Osteoblast (primary cell): ENCODE measurements at regions not wholly inside any gene's neighbourhood (a gene's known extent, or its start where the extent isn't known, plus 50 kb on each side); places are given as distances from the start of the nearest gene placed in this dataset.

ENCODE experiments used
- DNase-seq: peaks from one replicate; pipeline ENCODE4 v3.0.0; 2011; ENCODE audit warnings: low spot score, mixed read lengths; ENCODE audit not compliant: insufficient read length; ENCODE audit errors: missing footprints
- H2AFZ ChIP-seq: 2 replicates; pipeline ENCODE4 v1.6.0; 2011; ENCODE audit warnings: mild to moderate bottlenecking, low read length
- H3K27ac ChIP-seq: 2 replicates; pipeline ENCODE4 v1.5.1; 2011; ENCODE audit warnings: mild to moderate bottlenecking, low read depth, low read length, moderate library complexity
- H3K27me3 ChIP-seq: 2 replicates; pipeline ENCODE4 v1.6.0; 2012; ENCODE audit warnings: mild to moderate bottlenecking, control low read depth, inconsistent platforms, low read length, moderate library complexity; ENCODE audit not compliant: insufficient read depth
- H3K36me3 ChIP-seq: 2 replicates; pipeline ENCODE4 v1.5.1; 2011; ENCODE audit warnings: mild to moderate bottlenecking, low read length, control low read depth, moderate library complexity; ENCODE audit not compliant: insufficient read depth
- H3K4me1 ChIP-seq: 2 replicates; pipeline ENCODE4 v1.5.1; 2011; ENCODE audit warnings: mild to moderate bottlenecking, low read length, control low read depth, moderate library complexity; ENCODE audit not compliant: insufficient read depth
- H3K4me2 ChIP-seq: 2 replicates; pipeline ENCODE4 v1.6.0; 2011; ENCODE audit warnings: mild to moderate bottlenecking, low read length; ENCODE audit not compliant: insufficient read depth
- H3K4me3 ChIP-seq: fragments of 200-600 bp; sonication (generic); 3 replicates; pipeline ENCODE4 v1.5.1; 2012; ENCODE audit warnings: mild to moderate bottlenecking, low read length, inconsistent platforms; ENCODE audit not compliant: insufficient read depth
- H3K79me2 ChIP-seq: 2 replicates; pipeline ENCODE4 v1.6.0; 2012; ENCODE audit warnings: mild to moderate bottlenecking, low read length, control low read depth, inconsistent platforms; ENCODE audit not compliant: insufficient read depth
- H3K9me3 ChIP-seq: 2 replicates; pipeline ENCODE4 v1.5.1; 2011; ENCODE audit warnings: low read depth, low read length, control low read depth
- H4K20me1 ChIP-seq: 2 replicates; pipeline ENCODE4 v1.6.0; 2012; ENCODE audit warnings: mild to moderate bottlenecking, low read length, control low read depth; ENCODE audit not compliant: insufficient read depth
- CTCF ChIP-seq: IDR thresholded peaks from 2 replicates; pipeline ENCODE4 v1.5.1; 2011; ENCODE audit warnings: mild to moderate bottlenecking, low read depth, low read length, moderate library complexity; ENCODE audit errors: extremely low read depth

- Histone ChIP-seq H3K36me3 (no peaks in the 10 kb centered on the region), H3K4me3 (no peak overlapping the region), H2AFZ (no peak overlapping the region), H3K4me1 (no peaks in the 10 kb centered on the region), H3K27ac (no peak overlapping the region), H3K27me3 (no peaks in the 10 kb centered on the region), H3K9me3 (no peaks in the 10 kb centered on the region), H3K4me2 (no peak overlapping the region), H4K20me1 (no peaks in the 10 kb centered on the region), H3K79me2 (no peaks in the 10 kb centered on the region)
- DNase-seq = no peak
- peak; percentile 38 for TF ChIP-seq CTCF
Measured at GRCh38 chr5:63125862-63126261, 547.2 kb downstream of the LRRC70 start.

- no peak overlapping the region for H3K4me2 ChIP-seq
- no peak overlapping the region for H3K4me3 ChIP-seq
- no peaks in the 10 kb centered on the region for H3K79me2 ChIP-seq
- H3K4me1 ChIP-seq = no peaks in the 10 kb centered on the region
- no peak overlapping the region for H3K27ac ChIP-seq
- no peaks in the 10 kb centered on the region for H3K27me3 ChIP-seq
- no peaks in the 10 kb centered on the region for H3K9me3 ChIP-seq
- H3K36me3 ChIP-seq = no peaks in the 10 kb centered on the region
- TF ChIP-seq CTCF = no peak
- H2AFZ ChIP-seq = no peak overlapping the region
- no peaks in the 10 kb centered on the region for H4K20me1 ChIP-seq
- DNase-seq = no peak
Measured at GRCh38 chr5:63125392-63125791, 546.8 kb downstream of the LRRC70 start.

- no peak for TF ChIP-seq CTCF
- Histone ChIP-seq H3K4me3 (no peak overlapping the region), H4K20me1 (no peaks in the 10 kb centered on the region), H3K27ac (no peak overlapping the region), H3K79me2 (no peaks in the 10 kb centered on the region), H3K4me2 (no peak overlapping the region), H3K9me3 (no peaks in the 10 kb centered on the region), H2AFZ (no peak overlapping the region), H3K36me3 (no peaks in the 10 kb centered on the region), H3K4me1 (no peaks in the 10 kb centered on the region), H3K27me3 (no peaks in the 10 kb centered on the region)
- DNase-seq = no peak
Measured at GRCh38 chr5:63124266-63124665, 545.6 kb downstream of the LRRC70 start.

GRCh38 chr5:63121471-63121870 is 542.9 kb downstream of the LRRC70 start:
- Histone ChIP-seq H3K27ac (no peak overlapping the region), H3K79me2 (no peaks in the 10 kb centered on the region), H3K27me3 (no peaks in the 10 kb centered on the region), H3K9me3 (no peaks in the 10 kb centered on the region), H3K4me2 (no peak overlapping the region), H3K4me3 (no peak overlapping the region), H3K36me3 (no peaks in the 10 kb centered on the region), H4K20me1 (no peaks in the 10 kb centered on the region), H2AFZ (no peak overlapping the region), H3K4me1 (no peaks in the 10 kb centered on the region)
- no peak for DNase-seq
- no peak for TF ChIP-seq CTCF
